Neural progenitor cell (in vitro differentiated cells): ENCODE measurements at regions not wholly inside any gene's neighbourhood (a gene's known extent, or its start where the extent isn't known, plus 50 kb on each side); places are given as distances from the start of the nearest gene placed in this dataset.

Source experiments
- DNase-seq: peaks from one replicate; pipeline ENCODE4 v3.0.0-alpha.2; 2016; ENCODE audit warnings: low spot score
- H2AFZ ChIP-seq: fragments of 200-600 bp; sonication (generic); replicated peaks from 2 replicates; pipeline ENCODE4 v1.6.1; 2016; ENCODE audit warnings: antibody characterized with exemption
- H3F3A ChIP-seq: fragments of 200-600 bp; sonication (generic); 2 replicates; pipeline ENCODE4 v1.6.1; 2016; ENCODE audit warnings: antibody characterized with exemption, low read depth
- H3K27ac ChIP-seq: fragments of 200-600 bp; sonication (generic); 2 replicates; pipeline ENCODE4 v1.5.1; 2016; ENCODE audit warnings: mild to moderate bottlenecking
- H3K27me3 ChIP-seq: fragments of 200-600 bp; sonication (generic); 2 replicates; pipeline ENCODE4 v1.6.1; 2016; ENCODE audit warnings: mild to moderate bottlenecking, moderate library complexity
- H3K36me3 ChIP-seq: fragments of 200-600 bp; sonication (generic); 2 replicates; pipeline ENCODE4 v1.5.1; 2016
- H3K4me1 ChIP-seq: fragments of 200-600 bp; sonication (generic); 2 replicates; pipeline ENCODE4 v1.6.1; 2016; ENCODE audit warnings: mixed run types
- H3K4me2 ChIP-seq: fragments of 200-600 bp; sonication (generic); 2 replicates; pipeline ENCODE4 v1.6.1; 2016
- H3K4me3 ChIP-seq: fragments of 200-600 bp; sonication (generic); 2 replicates; pipeline ENCODE4 v1.5.1; 2016
- H3K79me2 ChIP-seq: fragments of 200-600 bp; sonication (generic); 2 replicates; pipeline ENCODE4 v1.6.1; 2016; ENCODE audit warnings: low read depth
- H3K9ac ChIP-seq: fragments of 200-600 bp; sonication (generic); 2 replicates; pipeline ENCODE4 v1.6.1; 2016
- H3K9me3 ChIP-seq: fragments of 200-600 bp; sonication (generic); 2 replicates; pipeline ENCODE4 v1.5.1; 2016; ENCODE audit warnings: low read depth
- H4K20me1 ChIP-seq: fragments of 200-600 bp; sonication (generic); 2 replicates; pipeline ENCODE4 v1.6.1; 2016; ENCODE audit warnings: low read depth
- H3K27ac Mint-ChIP-seq: 3 replicates; pipeline ENCODE4 v1.8.0; 2021; ENCODE audit warnings: mixed read lengths
- H3K27me3 Mint-ChIP-seq: 2 replicates; pipeline ENCODE4 v1.8.0; 2022; ENCODE audit warnings: low read depth, mild to moderate bottlenecking, inconsistent platforms, moderate library complexity, mixed read lengths; ENCODE audit not compliant: insufficient read depth
- H3K36me3 Mint-ChIP-seq: 3 replicates; pipeline ENCODE4 v1.8.0; 2021; ENCODE audit warnings: mixed read lengths
- H3K4me1 Mint-ChIP-seq: 3 replicates; pipeline ENCODE4 v1.8.0; 2021; ENCODE audit warnings: mixed read lengths
- H3K4me3 Mint-ChIP-seq: 3 replicates; pipeline ENCODE4 v1.8.0; 2021; ENCODE audit warnings: mild to moderate bottlenecking, moderate library complexity, mixed read lengths
- H3K9me3 Mint-ChIP-seq: 3 replicates; pipeline ENCODE4 v1.8.0; 2020; ENCODE audit warnings: mixed read lengths
- EZH2 ChIP-seq: fragments of 200-600 bp; sonication (generic); IDR thresholded peaks from 2 replicates; pipeline ENCODE4 v1.6.1; 2017; ENCODE audit warnings: antibody characterized with exemption, mild to moderate bottlenecking, moderate library complexity
- EZH2phosphoT487 ChIP-seq: fragments of 200-600 bp; sonication (generic); IDR thresholded peaks from 2 replicates; pipeline ENCODE4 v1.6.1; 2017; ENCODE audit warnings: antibody characterized with exemption
- TF ChIP-seq, protein P1 (sequence below): fragments of 200-600 bp; sonication (generic); IDR thresholded peaks from 2 replicates; pipeline ENCODE4 v1.5.1; 2017; ENCODE audit warnings: antibody characterized with exemption, mild to moderate bottlenecking

DNA sequence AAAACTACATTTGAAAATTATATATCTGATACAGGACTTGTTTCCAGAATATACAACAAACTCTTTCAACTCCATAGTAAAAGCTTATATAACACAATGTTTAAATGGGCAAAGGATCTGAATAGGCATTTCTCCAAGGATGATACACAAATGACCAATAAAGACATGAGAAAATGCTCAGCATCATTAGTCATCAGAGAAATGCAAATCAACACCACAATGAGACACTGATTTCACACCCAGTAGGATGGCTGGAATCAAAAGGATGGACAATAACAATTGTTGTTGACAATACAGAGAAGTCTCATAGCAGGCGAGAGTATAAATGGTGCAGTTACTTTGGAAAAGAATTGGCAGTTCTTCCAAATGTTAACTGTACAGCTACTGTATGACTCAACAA lies 394.9 kb downstream of the BCL11B start:
- TF ChIP-seq EZH2phosphoT487 (no peak), EZH2 (no peak)
- TF ChIP-seq, protein P1, sequence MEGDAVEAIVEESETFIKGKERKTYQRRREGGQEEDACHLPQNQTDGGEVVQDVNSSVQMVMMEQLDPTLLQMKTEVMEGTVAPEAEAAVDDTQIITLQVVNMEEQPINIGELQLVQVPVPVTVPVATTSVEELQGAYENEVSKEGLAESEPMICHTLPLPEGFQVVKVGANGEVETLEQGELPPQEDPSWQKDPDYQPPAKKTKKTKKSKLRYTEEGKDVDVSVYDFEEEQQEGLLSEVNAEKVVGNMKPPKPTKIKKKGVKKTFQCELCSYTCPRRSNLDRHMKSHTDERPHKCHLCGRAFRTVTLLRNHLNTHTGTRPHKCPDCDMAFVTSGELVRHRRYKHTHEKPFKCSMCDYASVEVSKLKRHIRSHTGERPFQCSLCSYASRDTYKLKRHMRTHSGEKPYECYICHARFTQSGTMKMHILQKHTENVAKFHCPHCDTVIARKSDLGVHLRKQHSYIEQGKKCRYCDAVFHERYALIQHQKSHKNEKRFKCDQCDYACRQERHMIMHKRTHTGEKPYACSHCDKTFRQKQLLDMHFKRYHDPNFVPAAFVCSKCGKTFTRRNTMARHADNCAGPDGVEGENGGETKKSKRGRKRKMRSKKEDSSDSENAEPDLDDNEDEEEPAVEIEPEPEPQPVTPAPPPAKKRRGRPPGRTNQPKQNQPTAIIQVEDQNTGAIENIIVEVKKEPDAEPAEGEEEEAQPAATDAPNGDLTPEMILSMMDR, result no peak
- peaks cover 15% of the 10 kb centered on the region for H3K9me3 Mint-ChIP-seq
- H3K9ac ChIP-seq, result no peak overlapping the region
- DNase-seq, result no peak
- H3K4me2 ChIP-seq, result no peak overlapping the region
- peaks cover 6% of the 10 kb centered on the region for H3K27me3 Mint-ChIP-seq
- no peak overlapping the region for H3K27ac ChIP-seq
- no peaks in the 10 kb centered on the region for H3F3A ChIP-seq
- H3K4me1 Mint-ChIP-seq, result no peaks in the 10 kb centered on the region
- no peaks in the 10 kb centered on the region for H4K20me1 ChIP-seq
- no peak overlapping the region for H3K4me3 ChIP-seq
- no peaks in the 10 kb centered on the region for H3K4me1 ChIP-seq
- no peaks in the 10 kb centered on the region for H3K27me3 ChIP-seq
- no peaks in the 10 kb centered on the region for H3K9me3 ChIP-seq
- H3K79me2 ChIP-seq, result no peaks in the 10 kb centered on the region
- no peaks in the 10 kb centered on the region for H3K36me3 ChIP-seq
- no peaks in the 10 kb centered on the region for H3K36me3 Mint-ChIP-seq
- no peak overlapping the region for H3K27ac Mint-ChIP-seq
- no peak overlapping the region for H2AFZ ChIP-seq
- no peak overlapping the region for H3K4me3 Mint-ChIP-seq

DNA sequence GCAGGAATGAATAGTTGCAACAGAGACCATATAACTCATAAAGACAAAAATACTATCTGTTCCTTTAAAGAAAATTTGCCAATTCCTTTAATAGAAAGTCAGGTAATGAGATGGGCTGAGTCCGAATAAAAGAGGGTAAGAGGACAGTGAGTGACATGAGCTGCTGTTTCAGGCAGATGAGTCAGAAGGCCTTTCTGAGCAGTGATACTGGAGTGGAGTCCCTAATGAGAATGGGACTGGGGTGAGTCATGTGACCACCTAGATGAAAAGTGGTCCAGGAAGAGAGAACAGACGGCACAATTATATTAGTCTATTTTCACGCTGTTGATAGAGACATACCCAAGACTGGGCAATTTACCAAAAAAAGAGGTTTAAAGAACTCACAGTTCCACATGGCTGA lies 393.7 kb downstream of the BCL11B start:
- H3K9me3 Mint-ChIP-seq, result peaks cover 15% of the 10 kb centered on the region
- no peak overlapping the region for H3K4me3 Mint-ChIP-seq
- TF ChIP-seq EZH2 (no peak), EZH2phosphoT487 (no peak)
- TF ChIP-seq, protein P1, result no peak

DNA sequence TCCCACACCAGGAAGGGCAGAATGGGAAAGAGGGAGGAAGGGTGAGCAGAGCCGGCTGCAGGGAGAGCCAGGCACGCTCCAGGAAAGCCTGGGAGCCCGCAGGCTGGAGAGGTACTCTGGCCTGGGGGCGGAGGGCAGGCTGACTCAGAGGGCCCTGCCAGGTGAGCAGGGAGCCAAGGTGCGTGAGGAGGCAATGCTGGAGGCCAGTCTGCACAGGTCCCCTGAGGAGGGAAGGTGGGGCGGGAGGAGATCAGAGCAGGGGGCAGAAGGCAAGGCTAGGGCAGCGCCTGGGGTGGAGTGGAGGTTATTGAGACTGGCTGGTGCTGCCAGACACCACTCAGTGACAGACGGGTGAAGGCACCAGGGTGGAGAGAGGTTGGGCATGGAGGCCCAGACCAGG lies 385.0 kb downstream of the BCL11B start:
- Histone ChIP-seq H3F3A (peaks cover 16% of the 10 kb centered on the region), H4K20me1 (no peaks in the 10 kb centered on the region), H3K4me3 (no peak overlapping the region), H2AFZ (no peak overlapping the region), H3K36me3 (no peaks in the 10 kb centered on the region), H3K4me1 (peaks cover 19% of the 10 kb centered on the region), H3K79me2 (no peaks in the 10 kb centered on the region), H3K4me2 (no peak overlapping the region), H3K27me3 (no peaks in the 10 kb centered on the region), H3K27ac (no peak overlapping the region), H3K9me3 (no peaks in the 10 kb centered on the region), H3K9ac (no peak overlapping the region)
- Mint-ChIP-seq H3K4me1 (peaks cover 16% of the 10 kb centered on the region), H3K4me3 (no peak overlapping the region), H3K27me3 (peaks cover 13% of the 10 kb centered on the region), H3K9me3 (no peaks in the 10 kb centered on the region), H3K36me3 (no peaks in the 10 kb centered on the region), H3K27ac (no peak overlapping the region)
- TF ChIP-seq, protein P1, result no peak
- TF ChIP-seq EZH2 (no peak), EZH2phosphoT487 (no peak)
- no peak for DNase-seq

More for the DNA sequence above, 393.7 kb downstream of the BCL11B start:
- Histone ChIP-seq H3K4me1 (no peaks in the 10 kb centered on the region), H3K27ac (no peak overlapping the region), H3K9me3 (no peaks in the 10 kb centered on the region), H3K9ac (no peak overlapping the region), H2AFZ (no peak overlapping the region), H3F3A (no peaks in the 10 kb centered on the region), H3K4me3 (no peak overlapping the region), H3K4me2 (no peak overlapping the region), H3K27me3 (no peaks in the 10 kb centered on the region), H4K20me1 (no peaks in the 10 kb centered on the region), H3K36me3 (no peaks in the 10 kb centered on the region), H3K79me2 (no peaks in the 10 kb centered on the region)
- H3K36me3 Mint-ChIP-seq, result no peaks in the 10 kb centered on the region
- DNase-seq, result no peak
- H3K4me1 Mint-ChIP-seq, result no peaks in the 10 kb centered on the region
- H3K27ac Mint-ChIP-seq, result no peak overlapping the region
- peaks cover 6% of the 10 kb centered on the region for H3K27me3 Mint-ChIP-seq

DNA sequence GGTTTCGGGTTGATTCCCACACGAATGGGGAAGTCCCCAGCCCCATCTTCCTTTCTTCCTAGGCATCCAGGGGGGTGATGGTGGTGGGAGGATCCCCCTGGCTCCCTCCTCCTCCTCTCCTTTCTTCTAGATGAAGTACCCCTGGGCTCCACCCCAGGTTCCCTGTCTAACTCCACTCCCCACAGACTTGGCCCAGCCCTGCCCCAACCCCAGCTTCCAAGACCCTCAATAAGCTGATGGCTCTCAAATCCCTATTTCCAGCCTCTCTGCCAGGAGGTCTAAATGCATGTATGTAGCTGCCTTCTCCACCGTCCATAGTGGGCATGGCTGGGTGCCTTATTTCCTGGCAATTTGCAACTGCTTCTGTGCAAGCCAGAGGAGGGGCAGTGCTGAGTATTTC lies 383.7 kb downstream of the BCL11B start:
- H3K9me3 Mint-ChIP-seq, result no peaks in the 10 kb centered on the region
- TF ChIP-seq EZH2phosphoT487 (no peak), EZH2 (no peak)
- TF ChIP-seq, protein P1, result no peak
- H3K36me3 Mint-ChIP-seq, result no peaks in the 10 kb centered on the region
- Histone ChIP-seq H4K20me1 (no peaks in the 10 kb centered on the region), H3K27me3 (no peaks in the 10 kb centered on the region), H3K79me2 (no peaks in the 10 kb centered on the region), H3K9me3 (no peaks in the 10 kb centered on the region), H3K9ac (no peak overlapping the region), H3F3A (peaks cover 16% of the 10 kb centered on the region), H3K36me3 (no peaks in the 10 kb centered on the region), H2AFZ (no peak overlapping the region), H3K4me1 (peaks cover 19% of the 10 kb centered on the region), H3K4me3 (no peak overlapping the region), H3K27ac (no peak overlapping the region), H3K4me2 (no peak overlapping the region)
- no peak overlapping the region for H3K27ac Mint-ChIP-seq
- no peak for DNase-seq
- peaks cover 13% of the 10 kb centered on the region for H3K27me3 Mint-ChIP-seq
- H3K4me3 Mint-ChIP-seq, result no peak overlapping the region
- H3K4me1 Mint-ChIP-seq, result peaks cover 16% of the 10 kb centered on the region
